Epithelial cell of esophagus (primary cell): ENCODE measurements at regions not wholly inside any gene's neighbourhood (a gene's known extent, or its start where the extent isn't known, plus 50 kb on each side); places are given as distances from the start of the nearest gene placed in this dataset.
"Not testable (repeated sequence)": the region's sequence is repeated elsewhere in the genome, so short reads cannot be mapped to it uniquely, and the experiment has no call there.

Experiments
- DNase-seq: peaks from one replicate; pipeline ENCODE4 v3.0.0; 2010; ENCODE audit warnings: low read depth
- H3K4me3 ChIP-seq: 2 replicates; pipeline ENCODE4 v1.5.1; 2011; ENCODE audit warnings: mild to moderate bottlenecking, low read length, control low read depth
- TF ChIP-seq, protein P1 (sequence below): IDR thresholded peaks from 2 replicates; pipeline ENCODE4 v1.5.1; 2011; ENCODE audit warnings: low read depth, mild to moderate bottlenecking, low read length, control low read depth, inconsistent platforms; ENCODE audit not compliant: insufficient read depth; ENCODE audit errors: missing control alignments

DNA sequence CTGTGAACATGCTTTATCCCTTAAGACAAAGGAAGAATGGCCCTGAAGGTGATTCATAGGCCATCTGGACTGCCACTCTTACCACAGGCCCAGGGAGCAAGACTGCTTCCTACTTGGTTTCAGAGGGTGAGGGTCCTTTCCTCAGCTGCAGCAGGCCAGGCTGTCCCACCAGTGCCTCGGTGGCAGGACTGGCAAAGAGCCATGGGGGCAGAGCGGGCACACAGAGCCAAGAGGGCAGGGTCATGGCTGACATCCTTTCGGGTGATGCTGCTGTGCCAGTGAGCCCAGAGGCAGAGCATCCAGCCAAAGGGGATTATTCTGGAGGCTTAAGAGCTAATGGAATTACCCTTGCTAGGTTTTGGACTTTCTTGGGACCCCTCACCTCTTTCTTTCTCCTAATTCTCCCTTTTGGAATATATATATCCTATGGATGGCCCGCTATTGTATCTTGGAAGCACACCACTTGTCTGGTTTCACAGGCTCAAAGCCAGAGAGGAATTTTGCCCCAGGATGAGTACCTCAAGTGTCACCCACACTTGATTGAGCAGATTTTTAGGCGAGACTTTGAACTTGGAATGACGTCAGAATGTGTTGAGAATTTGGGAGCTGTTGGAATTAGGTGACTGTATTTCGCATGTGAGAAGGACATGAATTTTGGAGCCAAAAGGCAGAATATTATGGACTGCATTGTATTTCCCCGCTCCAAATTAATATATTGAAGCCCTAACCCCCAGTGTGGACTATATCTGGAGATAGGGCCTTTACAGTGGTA lies 180.6 kb downstream of the BARX1 start:
- TF ChIP-seq, protein P1, sequence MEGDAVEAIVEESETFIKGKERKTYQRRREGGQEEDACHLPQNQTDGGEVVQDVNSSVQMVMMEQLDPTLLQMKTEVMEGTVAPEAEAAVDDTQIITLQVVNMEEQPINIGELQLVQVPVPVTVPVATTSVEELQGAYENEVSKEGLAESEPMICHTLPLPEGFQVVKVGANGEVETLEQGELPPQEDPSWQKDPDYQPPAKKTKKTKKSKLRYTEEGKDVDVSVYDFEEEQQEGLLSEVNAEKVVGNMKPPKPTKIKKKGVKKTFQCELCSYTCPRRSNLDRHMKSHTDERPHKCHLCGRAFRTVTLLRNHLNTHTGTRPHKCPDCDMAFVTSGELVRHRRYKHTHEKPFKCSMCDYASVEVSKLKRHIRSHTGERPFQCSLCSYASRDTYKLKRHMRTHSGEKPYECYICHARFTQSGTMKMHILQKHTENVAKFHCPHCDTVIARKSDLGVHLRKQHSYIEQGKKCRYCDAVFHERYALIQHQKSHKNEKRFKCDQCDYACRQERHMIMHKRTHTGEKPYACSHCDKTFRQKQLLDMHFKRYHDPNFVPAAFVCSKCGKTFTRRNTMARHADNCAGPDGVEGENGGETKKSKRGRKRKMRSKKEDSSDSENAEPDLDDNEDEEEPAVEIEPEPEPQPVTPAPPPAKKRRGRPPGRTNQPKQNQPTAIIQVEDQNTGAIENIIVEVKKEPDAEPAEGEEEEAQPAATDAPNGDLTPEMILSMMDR = no peak
- no peak overlapping the region for H3K4me3 ChIP-seq
- DNase-seq = no peak

DNA sequence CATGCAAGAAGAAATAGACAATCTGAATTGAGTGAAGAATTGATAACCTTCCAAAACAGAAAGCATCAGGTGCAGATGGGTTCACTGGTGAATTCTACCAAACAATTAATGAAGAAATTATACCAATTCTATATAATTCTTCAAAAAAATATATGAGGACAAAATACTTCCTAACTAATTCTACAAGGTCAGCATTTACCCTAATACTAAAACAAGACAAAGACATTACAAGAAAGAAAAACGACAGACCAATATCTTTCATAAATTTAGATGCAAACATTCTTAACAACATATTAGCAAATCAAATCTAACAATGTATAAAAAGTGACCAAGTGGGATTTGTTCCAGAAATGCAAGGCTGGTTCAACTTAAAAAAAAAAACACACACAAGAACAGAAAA lies 183.9 kb downstream of the BARX1 start:
- no peak overlapping the region for H3K4me3 ChIP-seq
- DNase-seq = no peak
- TF ChIP-seq, protein P1 = no peak

- DNase-seq = no peak
- no peak overlapping the region for H3K4me3 ChIP-seq
- TF ChIP-seq, protein P1 = no peak
Measured at GRCh38 chr9:93761822-93762221, 185.4 kb downstream of the PHF2 start.

- TF ChIP-seq, protein P1 = no peak
- DNase-seq = no peak
- H3K4me3 ChIP-seq = no peak overlapping the region
Measured at GRCh38 chr9:93750045-93750444, 173.7 kb downstream of the PHF2 start.

GRCh38 chr9:93748827-93749226 lies 172.4 kb downstream of the PHF2 start:
- DNase-seq = not testable (repeated sequence)

GRCh38 chr9:93731963-93732362 lies 155.6 kb downstream of the PHF2 start:
- TF ChIP-seq, protein P1 = no peak
- H3K4me3 ChIP-seq = no peak overlapping the region
- DNase-seq = no peak

More at GRCh38 chr9:93748827-93749226, 172.4 kb downstream of the PHF2 start:
- H3K4me3 ChIP-seq = not testable (repeated sequence)

DNA sequence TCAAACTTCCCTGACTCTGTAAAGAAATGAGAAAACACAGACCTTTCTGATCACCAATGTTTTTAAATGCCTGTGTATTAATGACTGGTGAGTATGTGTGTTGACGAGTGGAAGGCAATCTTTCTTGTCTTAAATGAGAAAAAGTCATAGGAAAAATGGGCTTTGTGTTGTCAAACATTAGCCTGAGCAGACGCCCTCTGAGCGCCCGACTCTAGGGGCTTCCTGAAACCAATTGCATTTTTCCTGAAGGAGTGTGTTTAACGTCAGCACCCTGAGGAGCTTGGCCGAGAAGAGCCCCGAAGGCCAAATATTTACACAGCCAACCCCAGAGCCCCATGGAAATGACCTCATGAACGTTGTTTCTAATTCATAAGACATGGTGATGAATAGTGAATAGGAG lies 154.3 kb downstream of the PHF2 start:
- TF ChIP-seq, protein P1 = no peak
- H3K4me3 ChIP-seq = no peak overlapping the region

More for the DNA sequence above, 154.3 kb downstream of the PHF2 start:
- DNase-seq = no peak
